Motor neuron (in vitro differentiated cells): ENCODE measurements at regions not wholly inside any gene's neighbourhood (a gene's known extent, or its start where the extent isn't known, plus 50 kb on each side); places are given as distances from the start of the nearest gene placed in this dataset.

Experiments
- ATAC-seq, 8 experiments: fragments of 200-7000 bp; cut with Tn5 transposase; replicated peaks in 6 of 8; 2 replicates each; pipeline ENCODE4 v1.8.0; 2021; ENCODE audit warnings: mild to moderate bottlenecking in 8 of 8, moderate library complexity in 8 of 8
- H3K27ac ChIP-seq, 2 donors: fragments of 250-450 bp; sonication (Bioruptor Pico); 2 replicates each; pipeline ENCODE4 v1.9.0; 2021; ENCODE audit warnings: antibody characterized with exemption in 2 of 2, mild to moderate bottlenecking in 2 of 2, moderate library complexity in 1 of 2
- H3K4me1 ChIP-seq, 2 donors: fragments of 250-450 bp; sonication (Bioruptor Pico); replicated peaks in 1 of 2; 2 replicates each; pipeline ENCODE4 v1.6.1; 2021; ENCODE audit warnings: antibody characterized with exemption in 2 of 2, mild to moderate bottlenecking in 2 of 2, moderate library complexity in 1 of 2
- H3K4me3 ChIP-seq, 5 donors: fragments of 250-450 bp; sonication (Bioruptor Pico); 2 replicates each; pipeline ENCODE4 v1.9.0; 2021; ENCODE audit warnings: antibody characterized with exemption in 5 of 5, mild to moderate bottlenecking in 5 of 5, moderate library complexity in 4 of 5
- WGBS, 10 experiments: fragments of 450-650 bp; shearing (Covaris generic); methylation state at CpG; one replicate each; pipeline ENCODE4 v1.0.0; 2022; 5-methylcytosine and 5-hydroxymethylcytosine counted together
- in situ Hi-C, 9 experiments: fragments of 400-800 bp; cut with MboI; loops; one replicate each; pipeline ENCODE4 v1.15.0; 2021; ENCODE audit warnings: low sequenced_read_pairs in 9 of 9, low pct_unique_long_range_greater_than_20kb in 2 of 9; ENCODE audit not compliant: unreplicated experiment in 9 of 9

- peak in 1 of 8 experiments; percentile 23 for ATAC-seq
These were observed 113.6 kb upstream of the TIAM1 start for GRCh38 chr21:31457675-31458074.

GRCh38 chr21:31456201-31456600, 112.1 kb upstream of the TIAM1 start:
- in situ Hi-C loops = no loop called here

More at GRCh38 chr21:31457675-31458074, 113.6 kb upstream of the TIAM1 start:
- Histone ChIP-seq H3K27ac (no peak overlapping the region), H3K4me3 (no peak overlapping the region), H3K4me1 (no peaks in the 10 kb centered on the region)
- in situ Hi-C loops = no loop called here
- WGBS, 10 experiments = 83 to 100% (median 100%) methylated on average over 1 of the region's 1 CpG; no CpG with 5 or more reads in 6 of the 10 experiments

GRCh38 chr21:31455506-31455905, 111.4 kb upstream of the TIAM1 start:
- no peak overlapping the region for H3K27ac ChIP-seq
- H3K4me3 ChIP-seq = no peak overlapping the region
- in situ Hi-C loops = no loop called here
- whole genome bisulfite sequencing, 10 experiments = 0 to 100% (median 62%) methylated on average over 1 to 4 of the region's 4 CpGs; no CpG with 5 or more reads in 2 of the 10 experiments
- no peaks in the 10 kb centered on the region for H3K4me1 ChIP-seq
- no peak for ATAC-seq

More at GRCh38 chr21:31456201-31456600, 112.1 kb upstream of the TIAM1 start:
- Histone ChIP-seq H3K27ac (no peak overlapping the region), H3K4me3 (no peak overlapping the region), H3K4me1 (no peaks in the 10 kb centered on the region)
- no peak for ATAC-seq
- WGBS, 10 experiments = 40 to 94% (median 75%) methylated on average over 1 to 6 of the region's 6 CpGs; no CpG with 5 or more reads in 1 of the 10 experiments

- WGBS, 10 experiments = 33 to 100% (median 69%) methylated on average over 2 to 9 of the region's 9 CpGs; no CpG with 5 or more reads in 4 of the 10 experiments
These were observed 106.9 kb upstream of the TIAM1 start for GRCh38 chr21:31450980-31451379.

GRCh38 chr21:31449921-31450535, 106.0 kb upstream of the TIAM1 start:
- WGBS, 10 experiments = 18 to 96% (median 85%) methylated on average over 2 to 9 of the region's 11 CpGs; no CpG with 5 or more reads in 2 of the 10 experiments
- H3K4me3 ChIP-seq = no peak overlapping the region
- in situ Hi-C loops = no loop called here
- H3K27ac ChIP-seq = no peak overlapping the region
- no peak for ATAC-seq
- no peaks in the 10 kb centered on the region for H3K4me1 ChIP-seq

More at GRCh38 chr21:31450980-31451379, 106.9 kb upstream of the TIAM1 start:
- H3K27ac ChIP-seq = no peak overlapping the region
- in situ Hi-C loops = no loop called here
- no peaks in the 10 kb centered on the region for H3K4me1 ChIP-seq
- no peak overlapping the region for H3K4me3 ChIP-seq
- ATAC-seq = peak in 4 of 8 experiments; percentile 38 to 71 (median 50)

GRCh38 chr21:31448496-31448895, 104.4 kb upstream of the TIAM1 start:
- H3K4me1 ChIP-seq = no peaks in the 10 kb centered on the region
- no peak overlapping the region for H3K27ac ChIP-seq
- in situ Hi-C loops = no loop called here
- no peak overlapping the region for H3K4me3 ChIP-seq
- no peak for ATAC-seq
- 17 to 100% (median 100%) methylated on average over 1 to 2 of the region's 3 CpGs; no CpG with 5 or more reads in 2 of the 10 experiments for WGBS, 10 experiments

GRCh38 chr21:31447505-31447904, 103.4 kb upstream of the TIAM1 start:
- Histone ChIP-seq H3K4me3 (no peak overlapping the region), H3K27ac (no peak overlapping the region), H3K4me1 (peaks cover 0 to 3% of the 10 kb centered on the region in 2 donors)
- in situ Hi-C loops = no loop called here
- peak in 4 of 8 experiments; percentile 27 to 93 (median 84) for ATAC-seq
- 5 to 78% (median 40%) methylated on average over 2 to 3 of the region's 3 CpGs for WGBS, 10 experiments

- no peak overlapping the region for H3K27ac ChIP-seq
These were observed 102.3 kb upstream of the TIAM1 start for GRCh38 chr21:31446226-31446855.

GRCh38 chr21:31445137-31445536, 101.1 kb upstream of the TIAM1 start:
- no peak for ATAC-seq
- peaks cover 0 to 3% of the 10 kb centered on the region in 2 donors for H3K4me1 ChIP-seq
- 25 to 100% (median 89%) methylated on average over 1 to 4 of the region's 4 CpGs; no CpG with 5 or more reads in 1 of the 10 experiments for WGBS, 10 experiments
- in situ Hi-C loops = no loop called here
- no peak overlapping the region for H3K27ac ChIP-seq
- H3K4me3 ChIP-seq = no peak overlapping the region

More at GRCh38 chr21:31446226-31446855, 102.3 kb upstream of the TIAM1 start:
- Histone ChIP-seq H3K4me1 (peaks cover 0 to 3% of the 10 kb centered on the region in 2 donors), H3K4me3 (no peak overlapping the region)
- WGBS, 10 experiments = 0 to 100% (median 70%) methylated on average over 1 to 8 of the region's 8 CpGs
- no peak for ATAC-seq
- in situ Hi-C loops = no loop called here

GRCh38 chr21:31443736-31444521, 99.9 kb upstream of the TIAM1 start:
- Histone ChIP-seq H3K4me1 (peaks cover 0 to 3% of the 10 kb centered on the region in 2 donors), H3K4me3 (no peak overlapping the region), H3K27ac (no peak overlapping the region)
- WGBS, 10 experiments = 4 to 100% (median 84%) methylated on average over 1 to 8 of the region's 8 CpGs
- in situ Hi-C loops = no loop called here
- ATAC-seq = peak in 2 of 8 experiments; percentile 24 to 49

GRCh38 chr21:31442339-31442738, 98.3 kb upstream of the TIAM1 start:
- no peak overlapping the region for H3K27ac ChIP-seq
- ATAC-seq = no peak
- in situ Hi-C loops = no loop called here
- peaks cover 0 to 3% of the 10 kb centered on the region in 2 donors for H3K4me1 ChIP-seq
- no peak overlapping the region for H3K4me3 ChIP-seq
- 36 to 100% (median 88%) methylated on average over 1 to 6 of the region's 6 CpGs; no CpG with 5 or more reads in 2 of the 10 experiments for WGBS, 10 experiments

GRCh38 chr21:31429506-31429905, 85.4 kb upstream of the TIAM1 start:
- peak in 2 of 8 experiments; percentile 52 to 99 for ATAC-seq
- WGBS, 10 experiments = 26 to 100% (median 92%) methylated on average over 1 to 4 of the region's 9 CpGs; no CpG with 5 or more reads in 1 of the 10 experiments
- H3K27ac ChIP-seq = no peak overlapping the region
- in situ Hi-C loops = no loop called here
- H3K4me1 ChIP-seq = no peaks in the 10 kb centered on the region
- no peak overlapping the region for H3K4me3 ChIP-seq

GRCh38 chr21:31426235-31426797, 82.3 kb upstream of the TIAM1 start:
- H3K4me3 ChIP-seq = no peak overlapping the region
- no peak overlapping the region for H3K27ac ChIP-seq
- no peak for ATAC-seq
- in situ Hi-C loops = no loop called here
- WGBS, 10 experiments = 25 to 97% (median 82%) methylated on average over 1 to 5 of the region's 5 CpGs
- H3K4me1 ChIP-seq = no peaks in the 10 kb centered on the region
